Sigmoid colon (tissue), 6 donors: ENCODE measurements at regions not wholly inside any gene's neighbourhood (a gene's known extent, or its start where the extent isn't known, plus 50 kb on each side); places are given as distances from the start of the nearest gene placed in this dataset.

ENCODE experiments used
- DNase-seq: peaks from one replicate; pipeline ENCODE4 v3.0.0-alpha.2; 2019
- H3K27ac ChIP-seq, 4 donors: fragments of 200-600 bp; sonication (generic); one replicate each; pipeline ENCODE4 v1.5.1; 2016 to 2019; ENCODE audit warnings: mild to moderate bottlenecking in 1 of 4
- H3K27me3 ChIP-seq, 3 donors: fragments of 200-600 bp; sonication (generic); one replicate each; pipeline ENCODE4 v1.5.1; 2019; ENCODE audit warnings: mild to moderate bottlenecking in 1 of 3
- H3K36me3 ChIP-seq, 4 donors: fragments of 200-600 bp; sonication (generic); one replicate each; pipeline ENCODE4 v1.5.1; 2016 to 2019
- H3K4me1 ChIP-seq, 4 donors: fragments of 200-600 bp; sonication (generic); one replicate each; pipeline ENCODE4 v1.5.1; 2017 to 2019
- H3K4me3 ChIP-seq, 4 donors: fragments of 200-600 bp; sonication (generic); one replicate each; pipeline ENCODE4 v1.5.1; 2017 to 2019; ENCODE audit warnings: mild to moderate bottlenecking in 2 of 4, moderate library complexity in 1 of 4
- H3K9me3 ChIP-seq, 4 donors: fragments of 200-600 bp in 3 of 4; sonication (generic) in 3 of 4; one replicate each; pipeline versions ENCODE4 v1.5.1 to v1.6.1; 2013 to 2019
- EP300 ChIP-seq, 4 donors: sonication (generic); formaldehyde crosslinking; IDR thresholded peaks; one replicate each; pipeline ENCODE4 v1.6.1; 2017; ENCODE audit warnings: antibody characterized with exemption in 4 of 4
- POLR2A ChIP-seq, 2 donors: fragments of 450-650 bp; IDR thresholded peaks; one replicate each; pipeline ENCODE4 v1.6.1; 2016; ENCODE audit warnings: antibody characterized with exemption in 2 of 2, mild to moderate bottlenecking in 2 of 2, moderate library complexity in 2 of 2
- POLR2AphosphoS5 ChIP-seq, 4 donors: sonication (generic); formaldehyde crosslinking; IDR thresholded peaks; one replicate each; pipeline ENCODE4 v1.6.1; 2017; ENCODE audit warnings: antibody characterized with exemption in 4 of 4
- WGBS, 2 donors: extraction: QIAGEN DNeasy Blood & Tissue Kit; methylation state at CpG; one replicate each; pipeline ENCODE4 v1.1.7; 2013; 5-methylcytosine and 5-hydroxymethylcytosine counted together
- intact Hi-C: fragments of 100-400 bp; cut with DNase I; formaldehyde crosslinking; loops from one replicate; pipeline ENCODE4 v1.15.1; 2023
- TF ChIP-seq, protein P1 (sequence below), 4 experiments: fragments of 450-650 bp in 3 of 4; fragments of 200-600 bp in 1 of 4; IDR thresholded peaks; one replicate each; pipeline ENCODE4 v1.5.1; 2016 to 2019; ENCODE audit warnings: antibody characterized with exemption in 4 of 4, mild to moderate bottlenecking in 3 of 4, moderate library complexity in 2 of 4
- donor health status: healthy with polysubstance abuse.
- donor health status: healthy.

DNA sequence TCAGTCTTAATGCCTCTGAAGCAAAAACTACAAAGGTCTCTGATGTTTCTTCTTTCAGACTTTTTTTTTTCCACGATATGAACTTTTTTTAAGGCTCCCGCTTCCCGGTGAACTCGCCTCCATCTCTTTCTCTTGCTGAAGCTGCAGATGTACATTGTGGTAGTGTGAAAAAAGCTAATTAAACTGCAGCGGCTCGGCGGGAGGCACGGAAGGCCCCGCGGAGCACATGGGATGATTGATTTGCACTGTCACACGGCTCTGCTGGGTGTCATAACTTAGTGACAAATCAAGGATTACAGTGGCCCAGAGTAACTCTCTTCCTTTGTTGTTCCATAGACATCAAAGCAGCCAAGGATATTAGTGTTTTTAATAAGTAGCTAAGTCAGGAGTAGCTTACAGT is 196.3 kb downstream of the AXIN2 start:
- Histone ChIP-seq H3K27ac (no peak overlapping the region), H3K4me3 (no peak overlapping the region), H3K9me3 (no peaks in the 10 kb centered on the region), H3K36me3 (no peaks in the 10 kb centered on the region), H3K27me3 (no peaks in the 10 kb centered on the region), H3K4me1 (no peaks in the 10 kb centered on the region)
- intact Hi-C loops, result no loop called here
- DNase-seq, result no peak
- WGBS, 2 donors, result 70 to 86% methylated on average over 11 of the region's 11 CpGs
- TF ChIP-seq POLR2AphosphoS5 (IDR thresholded peaks at IDR 0.05), result no peak

DNA sequence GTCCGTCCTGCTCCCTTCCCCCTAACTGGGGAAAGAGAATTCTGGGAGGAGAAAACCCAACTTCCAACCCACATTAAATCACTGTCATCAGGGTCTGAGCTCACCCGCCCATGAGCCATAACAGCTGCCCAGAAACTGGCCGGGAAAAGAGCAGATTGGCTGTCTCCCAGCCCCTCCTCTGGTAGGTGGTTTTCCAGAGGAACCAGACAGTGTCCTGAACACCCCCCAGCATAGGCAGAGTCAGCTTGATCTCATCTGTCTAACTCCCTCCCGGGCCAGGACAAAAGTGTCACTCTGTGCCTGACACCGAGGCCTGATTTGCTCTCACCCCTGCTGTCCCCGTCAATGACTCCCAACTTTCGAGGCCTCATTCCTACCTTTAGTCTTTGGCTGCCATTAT is 197.0 kb downstream of the AXIN2 start:
- no peak overlapping the region for H3K4me3 ChIP-seq
- 80 to 92% methylated on average over 7 of the region's 7 CpGs for whole genome bisulfite sequencing, 2 donors
- H3K4me1 ChIP-seq, result no peaks in the 10 kb centered on the region
- H3K36me3 ChIP-seq, result no peaks in the 10 kb centered on the region
- H3K9me3 ChIP-seq, result no peaks in the 10 kb centered on the region
- intact Hi-C loops, result no loop called here
- H3K27ac ChIP-seq, result no peak overlapping the region
- TF ChIP-seq, protein P1, sequence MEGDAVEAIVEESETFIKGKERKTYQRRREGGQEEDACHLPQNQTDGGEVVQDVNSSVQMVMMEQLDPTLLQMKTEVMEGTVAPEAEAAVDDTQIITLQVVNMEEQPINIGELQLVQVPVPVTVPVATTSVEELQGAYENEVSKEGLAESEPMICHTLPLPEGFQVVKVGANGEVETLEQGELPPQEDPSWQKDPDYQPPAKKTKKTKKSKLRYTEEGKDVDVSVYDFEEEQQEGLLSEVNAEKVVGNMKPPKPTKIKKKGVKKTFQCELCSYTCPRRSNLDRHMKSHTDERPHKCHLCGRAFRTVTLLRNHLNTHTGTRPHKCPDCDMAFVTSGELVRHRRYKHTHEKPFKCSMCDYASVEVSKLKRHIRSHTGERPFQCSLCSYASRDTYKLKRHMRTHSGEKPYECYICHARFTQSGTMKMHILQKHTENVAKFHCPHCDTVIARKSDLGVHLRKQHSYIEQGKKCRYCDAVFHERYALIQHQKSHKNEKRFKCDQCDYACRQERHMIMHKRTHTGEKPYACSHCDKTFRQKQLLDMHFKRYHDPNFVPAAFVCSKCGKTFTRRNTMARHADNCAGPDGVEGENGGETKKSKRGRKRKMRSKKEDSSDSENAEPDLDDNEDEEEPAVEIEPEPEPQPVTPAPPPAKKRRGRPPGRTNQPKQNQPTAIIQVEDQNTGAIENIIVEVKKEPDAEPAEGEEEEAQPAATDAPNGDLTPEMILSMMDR (IDR thresholded peaks at IDR 0.05), result no peak
- TF ChIP-seq EP300 (IDR thresholded peaks at IDR 0.05) (no peak), POLR2A (IDR thresholded peaks at IDR 0.05) (no peak), POLR2AphosphoS5 (IDR thresholded peaks at IDR 0.05) (no peak)
- no peaks in the 10 kb centered on the region for H3K27me3 ChIP-seq
- no peak for DNase-seq

DNA sequence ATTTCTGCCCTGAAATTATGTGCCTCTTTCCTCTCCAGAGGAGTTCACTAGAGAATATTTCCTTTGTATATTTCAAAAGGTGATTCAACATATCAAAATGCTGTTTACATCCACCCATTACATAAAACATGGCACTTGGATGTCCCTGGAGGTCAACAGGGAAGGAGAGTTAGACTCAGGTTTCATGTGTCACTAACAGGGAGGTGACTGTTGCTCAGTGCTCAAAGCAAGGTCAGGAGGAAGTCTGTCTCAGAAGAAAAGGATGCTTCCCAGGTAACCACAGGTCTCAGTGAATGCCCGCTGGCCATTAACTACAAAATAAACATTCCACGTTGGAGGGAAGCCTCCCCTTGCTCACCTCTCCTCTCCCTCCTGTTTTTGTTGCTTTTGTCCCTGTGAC is 198.6 kb downstream of the AXIN2 start:
- H3K4me3 ChIP-seq, result no peak overlapping the region
- H3K36me3 ChIP-seq, result no peaks in the 10 kb centered on the region
- TF ChIP-seq, protein P1 (IDR thresholded peaks at IDR 0.05), result no peak
- TF ChIP-seq POLR2AphosphoS5 (IDR thresholded peaks at IDR 0.05), result no peak
- TF ChIP-seq POLR2A (IDR thresholded peaks at IDR 0.05), result no peak
- no peak for TF ChIP-seq EP300 (IDR thresholded peaks at IDR 0.05)
- no peak overlapping the region for H3K27ac ChIP-seq
- no peaks in the 10 kb centered on the region for H3K9me3 ChIP-seq
- no peak for DNase-seq
- no peaks in the 10 kb centered on the region for H3K27me3 ChIP-seq
- intact Hi-C loops, result no loop called here
- WGBS, 2 donors, result 36 to 56% methylated on average over 2 of the region's 2 CpGs
- H3K4me1 ChIP-seq, result no peaks in the 10 kb centered on the region

DNA sequence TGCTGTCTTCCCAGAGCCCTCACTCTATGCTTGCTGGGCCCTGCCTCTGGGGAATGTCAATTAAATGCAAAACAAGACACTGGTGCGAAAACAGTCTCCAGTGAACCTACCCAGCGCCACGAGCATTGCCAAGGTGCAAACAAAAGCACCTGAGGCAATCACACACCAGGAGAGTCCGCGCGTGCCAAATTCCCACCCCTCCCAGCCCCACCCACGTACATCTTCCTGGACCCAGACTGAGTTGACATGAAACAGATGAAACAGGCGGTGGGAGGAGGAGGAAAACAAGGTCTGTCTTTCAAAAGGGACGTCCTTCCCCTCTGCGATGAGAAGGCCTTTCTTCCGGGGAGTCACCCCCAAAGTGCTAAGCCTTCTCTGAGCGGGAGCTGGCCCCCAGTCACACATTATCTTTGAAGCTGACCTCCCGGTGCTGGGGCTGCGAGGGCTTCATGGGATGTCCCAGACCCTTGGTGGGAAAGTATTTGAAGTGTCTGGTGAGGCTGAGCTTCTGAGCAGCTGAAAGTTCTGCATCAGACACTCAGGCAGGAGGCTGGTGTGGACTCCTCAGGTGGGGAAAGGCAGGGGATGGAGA is 200.4 kb downstream of the AXIN2 start:
- Histone ChIP-seq H3K36me3 (no peaks in the 10 kb centered on the region), H3K4me1 (no peaks in the 10 kb centered on the region), H3K27ac (no peak overlapping the region), H3K4me3 (no peak overlapping the region), H3K9me3 (no peaks in the 10 kb centered on the region), H3K27me3 (no peaks in the 10 kb centered on the region)
- no peak for DNase-seq
- WGBS, 2 donors, result 22 to 63% methylated on average over 14 of the region's 14 CpGs
- TF ChIP-seq POLR2AphosphoS5 (IDR thresholded peaks at IDR 0.05), result no peak
- intact Hi-C loops, result no loop called here

DNA sequence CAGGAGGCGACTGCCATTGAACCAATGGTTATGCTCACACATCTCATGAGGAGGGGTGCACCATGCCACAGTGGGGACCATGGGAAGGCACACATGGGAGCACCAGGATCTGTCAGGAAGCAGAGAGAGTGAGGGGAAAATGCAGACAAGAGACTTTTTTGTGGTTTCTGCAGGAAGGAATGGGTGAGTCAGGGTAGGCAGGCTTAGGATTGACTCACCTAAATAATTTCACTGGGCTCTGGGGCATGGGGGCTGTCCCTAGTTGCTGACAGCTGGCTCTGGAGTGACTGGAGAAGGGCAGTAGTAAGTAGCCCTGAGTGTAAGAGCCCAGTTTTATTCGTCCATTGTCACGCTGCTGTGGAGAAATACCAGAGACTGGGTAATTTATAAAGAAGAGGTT is 202.4 kb downstream of the AXIN2 start:
- Histone ChIP-seq H3K4me1 (no peaks in the 10 kb centered on the region), H3K27ac (no peak overlapping the region), H3K9me3 (no peaks in the 10 kb centered on the region), H3K36me3 (no peaks in the 10 kb centered on the region), H3K27me3 (no peaks in the 10 kb centered on the region), H3K4me3 (no peak overlapping the region)
- 84 to 91% methylated on average over 3 of the region's 3 CpGs for WGBS, 2 donors
- no peak for DNase-seq
- intact Hi-C loops, result no loop called here
- TF ChIP-seq POLR2AphosphoS5 (IDR thresholded peaks at IDR 0.05), result no peak
- TF ChIP-seq, protein P1 (IDR thresholded peaks at IDR 0.05), result no peak
- TF ChIP-seq POLR2A (IDR thresholded peaks at IDR 0.05), result no peak
- TF ChIP-seq EP300 (IDR thresholded peaks at IDR 0.05), result no peak

DNA sequence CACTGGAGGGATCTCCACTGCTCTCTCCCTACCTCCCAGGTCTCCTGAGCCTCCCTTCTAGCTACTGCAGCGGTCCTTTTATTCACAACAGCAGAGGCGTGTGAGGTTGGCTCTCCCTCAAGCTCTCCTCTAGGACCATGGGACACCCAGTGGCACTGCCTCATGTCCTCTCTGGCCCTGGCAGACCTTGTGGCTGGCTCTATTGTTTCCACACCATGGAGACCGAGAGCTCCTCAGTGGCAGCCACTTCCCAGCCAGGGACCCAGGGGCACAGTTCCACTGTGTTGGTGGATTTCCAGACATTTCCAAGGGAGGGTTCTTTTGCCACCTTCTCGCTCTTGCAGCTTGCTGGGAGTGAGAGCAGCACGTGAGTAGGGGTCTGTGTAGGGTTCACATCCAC is 204.9 kb downstream of the AXIN2 start:
- DNase-seq, result no peak
- Histone ChIP-seq H3K4me1 (no peaks in the 10 kb centered on the region), H3K4me3 (no peak overlapping the region), H3K36me3 (no peaks in the 10 kb centered on the region), H3K9me3 (no peaks in the 10 kb centered on the region), H3K27ac (no peak overlapping the region), H3K27me3 (no peaks in the 10 kb centered on the region)
- WGBS, 2 donors, result 89 to 91% methylated on average over 5 of the region's 5 CpGs
- intact Hi-C loops, result no loop called here
- no peak for TF ChIP-seq POLR2A (IDR thresholded peaks at IDR 0.05)
- no peak for TF ChIP-seq EP300 (IDR thresholded peaks at IDR 0.05)
- TF ChIP-seq, protein P1 (IDR thresholded peaks at IDR 0.05), result no peak
- no peak for TF ChIP-seq POLR2AphosphoS5 (IDR thresholded peaks at IDR 0.05)
